Loucy (cell line): ENCODE measurements at regions not wholly inside any gene's neighbourhood (a gene's known extent, or its start where the extent isn't known, plus 50 kb on each side); places are given as distances from the start of the nearest gene placed in this dataset.

Experiments used
- H2AFZ ChIP-seq: fragments of 200-600 bp; sonication (generic); 2 replicates; pipeline ENCODE4 v1.6.0; 2016; ENCODE audit warnings: antibody characterized with exemption, mild to moderate bottlenecking, low read length, moderate library complexity
- H3F3A ChIP-seq: fragments of 200-600 bp; 2 replicates; pipeline ENCODE4 v1.6.0; 2016; ENCODE audit warnings: antibody characterized with exemption, low read depth, mild to moderate bottlenecking
- H3K27me3 ChIP-seq: fragments of 200-600 bp; sonication (generic); 2 replicates; pipeline ENCODE4 v1.6.1; 2014; ENCODE audit warnings: low read length, mild to moderate bottlenecking; ENCODE audit not compliant: insufficient read depth, poor library complexity, severe bottlenecking
- H3K36me3 ChIP-seq: fragments of 200-600 bp; sonication (generic); 2 replicates; pipeline ENCODE4 v1.6.1; 2016; ENCODE audit warnings: low read length; ENCODE audit not compliant: insufficient read depth
- H3K4me1 ChIP-seq: fragments of 200-600 bp; sonication (generic); 2 replicates; pipeline ENCODE4 v1.5.1; 2014; ENCODE audit warnings: low read length, mild to moderate bottlenecking; ENCODE audit not compliant: insufficient read depth, poor library complexity, severe bottlenecking
- H3K4me2 ChIP-seq: fragments of 200-600 bp; sonication (generic); 2 replicates; pipeline ENCODE4 v1.6.0; 2014; ENCODE audit warnings: antibody characterized with exemption, low read length, low read depth, mild to moderate bottlenecking; ENCODE audit not compliant: poor library complexity, severe bottlenecking
- H3K4me3 ChIP-seq: fragments of 200-600 bp; sonication (generic); 2 replicates; pipeline ENCODE4 v1.5.1; 2014; ENCODE audit warnings: low read length, mild to moderate bottlenecking, mixed read lengths; ENCODE audit not compliant: poor library complexity, severe bottlenecking
- H3K79me2 ChIP-seq: fragments of 200-600 bp; sonication (generic); 2 replicates; pipeline ENCODE4 v1.6.1; 2014; ENCODE audit warnings: low read length; ENCODE audit not compliant: insufficient read depth
- H3K9ac ChIP-seq: fragments of 200-600 bp; sonication (generic); 2 replicates; pipeline ENCODE4 v1.6.0; 2014; ENCODE audit warnings: mild to moderate bottlenecking, low read depth, low read length, moderate library complexity; ENCODE audit not compliant: poor library complexity, severe bottlenecking
- H3K9me2 ChIP-seq: fragments of 200-600 bp; sonication (generic); replicated peaks from 2 replicates; pipeline ENCODE4 v1.6.1; 2016; ENCODE audit warnings: low read depth, low read length, mixed read lengths
- H3K9me3 ChIP-seq: fragments of 200-600 bp; sonication (generic); 2 replicates; pipeline ENCODE4 v1.6.1; 2014; ENCODE audit warnings: mild to moderate bottlenecking, antibody characterized with exemption, low read length, low read depth; ENCODE audit not compliant: insufficient read depth
- H4K20me1 ChIP-seq: fragments of 200-600 bp; sonication (generic); 2 replicates; pipeline ENCODE4 v1.6.0; 2014; ENCODE audit warnings: antibody characterized with exemption, low read length, mild to moderate bottlenecking; ENCODE audit not compliant: insufficient read depth, poor library complexity, severe bottlenecking
- EZH2phosphoT487 ChIP-seq: fragments of 200-600 bp; IDR thresholded peaks from 2 replicates; pipeline ENCODE4 v1.6.1; 2018; ENCODE audit warnings: antibody characterized with exemption, mild to moderate bottlenecking, moderate library complexity, borderline replicate concordance
- TF ChIP-seq, protein P1 (sequence below): fragments of 200-600 bp; sonication (generic); conservative IDR thresholded peaks from 2 replicates; pipeline ENCODE4 v1.5.1; 2014; ENCODE audit warnings: mild to moderate bottlenecking, antibody characterized with exemption, low read length

DNA sequence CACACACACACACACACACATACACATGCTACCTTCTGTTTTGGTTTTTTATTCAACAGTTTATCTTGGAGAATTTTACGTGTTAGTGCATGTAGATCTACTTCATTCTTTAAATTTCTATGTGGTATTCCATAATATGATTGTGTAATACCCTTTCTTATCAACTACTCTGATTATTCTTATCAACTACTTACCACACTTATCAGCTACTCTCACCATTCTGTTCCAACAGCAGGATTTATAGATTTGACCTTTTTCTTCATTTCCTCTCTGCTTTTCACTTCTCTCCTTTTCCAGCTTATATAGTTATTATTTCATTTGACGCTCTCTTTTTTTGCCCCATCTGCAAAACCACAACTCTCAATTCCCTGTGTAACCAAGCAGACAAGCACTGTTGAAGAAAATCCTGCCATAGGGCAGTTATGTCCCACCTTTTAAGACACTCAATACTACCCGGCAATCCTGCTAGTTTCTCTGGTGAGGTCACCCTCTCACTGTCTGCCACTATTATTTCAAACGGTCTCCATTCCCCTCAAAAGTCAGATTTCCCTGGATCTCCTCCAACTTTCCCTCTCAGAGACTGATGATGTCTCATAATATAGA is 56.9 kb upstream of the SATB1 start:
- Histone ChIP-seq H3F3A (no peaks in the 10 kb centered on the region), H3K9ac (no peak overlapping the region), H3K4me3 (no peak overlapping the region), H3K4me2 (no peak overlapping the region), H3K79me2 (no peaks in the 10 kb centered on the region), H3K27me3 (no peaks in the 10 kb centered on the region), H4K20me1 (no peaks in the 10 kb centered on the region), H3K36me3 (no peaks in the 10 kb centered on the region), H3K9me3 (no peaks in the 10 kb centered on the region), H3K9me2 (no peaks in the 10 kb centered on the region), H3K4me1 (no peaks in the 10 kb centered on the region), H2AFZ (no peak overlapping the region)
- TF ChIP-seq, protein P1, sequence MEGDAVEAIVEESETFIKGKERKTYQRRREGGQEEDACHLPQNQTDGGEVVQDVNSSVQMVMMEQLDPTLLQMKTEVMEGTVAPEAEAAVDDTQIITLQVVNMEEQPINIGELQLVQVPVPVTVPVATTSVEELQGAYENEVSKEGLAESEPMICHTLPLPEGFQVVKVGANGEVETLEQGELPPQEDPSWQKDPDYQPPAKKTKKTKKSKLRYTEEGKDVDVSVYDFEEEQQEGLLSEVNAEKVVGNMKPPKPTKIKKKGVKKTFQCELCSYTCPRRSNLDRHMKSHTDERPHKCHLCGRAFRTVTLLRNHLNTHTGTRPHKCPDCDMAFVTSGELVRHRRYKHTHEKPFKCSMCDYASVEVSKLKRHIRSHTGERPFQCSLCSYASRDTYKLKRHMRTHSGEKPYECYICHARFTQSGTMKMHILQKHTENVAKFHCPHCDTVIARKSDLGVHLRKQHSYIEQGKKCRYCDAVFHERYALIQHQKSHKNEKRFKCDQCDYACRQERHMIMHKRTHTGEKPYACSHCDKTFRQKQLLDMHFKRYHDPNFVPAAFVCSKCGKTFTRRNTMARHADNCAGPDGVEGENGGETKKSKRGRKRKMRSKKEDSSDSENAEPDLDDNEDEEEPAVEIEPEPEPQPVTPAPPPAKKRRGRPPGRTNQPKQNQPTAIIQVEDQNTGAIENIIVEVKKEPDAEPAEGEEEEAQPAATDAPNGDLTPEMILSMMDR: no peak
- no peak for TF ChIP-seq EZH2phosphoT487

DNA sequence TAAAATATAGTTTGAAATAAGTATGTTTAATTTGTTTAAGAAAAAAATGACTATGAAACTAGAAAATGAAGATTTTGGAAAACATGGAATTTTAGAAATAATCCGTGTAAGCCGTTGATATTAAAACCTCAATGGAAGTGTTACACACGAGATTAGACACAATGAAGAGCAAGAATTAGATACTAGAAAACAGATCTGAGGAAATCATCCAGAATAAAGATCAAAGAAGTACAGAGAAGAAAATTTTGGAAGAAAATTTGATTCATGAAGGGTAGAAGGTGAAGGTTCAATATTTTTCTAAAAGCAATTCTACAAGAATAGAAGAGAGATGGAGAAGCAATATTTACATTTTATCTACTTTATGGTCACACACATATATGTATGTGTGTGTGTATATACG is 52.5 kb upstream of the SATB1 start:
- no peaks in the 10 kb centered on the region for H3K9me2 ChIP-seq
- H3K36me3 ChIP-seq: no peaks in the 10 kb centered on the region
- no peaks in the 10 kb centered on the region for H3K4me1 ChIP-seq
- no peaks in the 10 kb centered on the region for H3K9me3 ChIP-seq
- no peaks in the 10 kb centered on the region for H3F3A ChIP-seq
- H3K79me2 ChIP-seq: no peaks in the 10 kb centered on the region
- H3K9ac ChIP-seq: no peak overlapping the region
- no peak overlapping the region for H2AFZ ChIP-seq
- no peaks in the 10 kb centered on the region for H3K27me3 ChIP-seq
- H3K4me3 ChIP-seq: no peak overlapping the region
- H3K4me2 ChIP-seq: no peak overlapping the region
- no peaks in the 10 kb centered on the region for H4K20me1 ChIP-seq
- no peak for TF ChIP-seq EZH2phosphoT487
- TF ChIP-seq, protein P1: no peak
